ENCODE measurements at regions not wholly inside any gene's neighbourhood (a gene's known extent, or its start where the extent isn't known, plus 50 kb on each side); places are given as distances from the start of the nearest gene placed in this dataset.

DNA sequence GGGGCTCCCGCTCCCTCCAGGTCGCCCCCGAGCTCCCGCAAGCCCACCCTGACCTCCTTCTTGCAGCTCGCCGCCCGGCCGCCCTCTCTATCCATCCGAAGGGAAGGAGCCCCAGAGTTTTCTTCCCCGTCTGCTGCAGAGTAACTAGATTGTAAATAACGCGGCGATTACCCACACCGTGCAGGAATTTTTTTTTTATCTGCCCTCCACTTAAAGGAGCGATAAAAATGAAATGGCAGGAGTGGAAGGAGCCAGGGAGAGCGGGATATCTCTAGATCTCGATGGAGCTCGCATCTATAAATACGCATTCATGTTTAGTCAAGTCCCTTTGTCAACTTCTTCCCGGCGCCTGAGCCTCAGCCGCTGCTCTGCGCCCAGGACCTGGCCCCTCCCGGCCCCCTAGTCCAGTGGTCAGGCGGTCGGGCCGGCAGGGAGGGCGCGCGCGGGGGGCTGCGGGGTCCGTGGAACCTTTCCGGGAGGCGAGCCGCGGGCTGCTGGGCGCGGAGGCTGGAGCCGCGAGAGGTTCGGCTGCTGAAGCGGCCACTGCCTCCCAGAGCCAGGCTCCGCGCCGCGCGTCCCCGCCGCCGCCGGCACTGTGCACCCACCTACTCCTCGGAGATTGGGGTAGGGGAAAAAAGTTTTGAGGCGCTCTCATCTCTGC is 386.0 kb downstream of the BCAT1 start:
- peak in 1 of 2 donors; percentile 74 for DNase-seq (ENCODE audit: low spot score in 2 of 2)
- Histone ChIP-seq H3K27ac (peak overlapping the region; percentile 65 to 94), H3K9me3 (no peaks in the 10 kb centered on the region), H3K4me3 (peak overlapping the region; percentile 71 to 98), H3K36me3 (no peaks in the 10 kb centered on the region), H3K4me1 (peaks cover 0 to 7% of the 10 kb centered on the region in 2 donors), H3K27me3 (no peaks in the 10 kb centered on the region)
- no peak for TF ChIP-seq CTCF (IDR thresholded peaks at IDR 0.05)
- intact Hi-C loops (cut with DNase I), result loop anchor here (2.0 to 5.0 kb wide), 4 partner anchors 34 to 336 kb away; no protein-coding TSS in a partner anchor

GRCh38 chr12:24561882-24562770 is 386.8 kb downstream of the BCAT1 start:
- Histone ChIP-seq H3K27ac (peak overlapping the region; percentile 93 to 94), H3K4me3 (peak overlapping the region; percentile 71 to 98), H3K27me3 (no peaks in the 10 kb centered on the region), H3K36me3 (no peaks in the 10 kb centered on the region), H3K4me1 (peaks cover 0 to 7% of the 10 kb centered on the region in 2 donors), H3K9me3 (no peaks in the 10 kb centered on the region)
- peak in 1 of 2 donors; percentile 86 for DNase-seq (ENCODE audit: low spot score in 2 of 2)
- TF ChIP-seq CTCF (IDR thresholded peaks at IDR 0.05), result no peak
- intact Hi-C loops (cut with DNase I), result loop anchor here (2.0 to 5.0 kb wide), 5 partner anchors 23 to 335 kb away; no protein-coding TSS in a partner anchor

DNA sequence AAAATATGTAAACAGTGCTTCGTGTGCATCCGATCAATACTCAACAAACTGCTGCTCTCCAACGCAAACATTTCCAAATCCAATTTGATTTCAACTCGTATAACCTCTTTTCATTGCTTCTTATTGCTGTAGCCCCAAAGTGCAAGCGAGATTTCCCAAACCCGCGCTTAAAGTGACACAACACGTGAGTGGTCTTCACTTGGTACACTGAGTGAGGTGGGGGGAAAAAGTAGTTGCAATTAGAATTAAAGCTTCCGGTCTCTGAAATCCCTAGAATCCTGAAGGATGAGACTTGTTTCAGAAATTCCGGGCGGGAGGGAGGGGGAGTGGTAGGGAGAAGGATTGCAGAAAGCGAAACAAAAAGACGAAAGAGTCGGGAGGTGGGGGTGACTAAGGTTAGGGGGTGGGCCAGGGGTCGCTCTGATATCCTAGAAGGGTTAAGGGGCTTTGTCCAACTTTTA is 387.5 kb downstream of the BCAT1 start:
- DNase-seq (ENCODE audit: low spot score in 2 of 2), result no peak

GRCh38 chr12:24560831-24561271 is 388.1 kb downstream of the BCAT1 start:
- Histone ChIP-seq H3K27ac (peak overlapping the region; percentile 93 to 94), H3K36me3 (no peaks in the 10 kb centered on the region), H3K9me3 (no peaks in the 10 kb centered on the region), H3K4me1 (peaks cover 0 to 7% of the 10 kb centered on the region in 2 donors), H3K27me3 (no peaks in the 10 kb centered on the region), H3K4me3 (peak overlapping the region; percentile 71 to 98)
- TF ChIP-seq CTCF (IDR thresholded peaks at IDR 0.05), result no peak
- DNase-seq (ENCODE audit: low spot score in 2 of 2), result no peak
- intact Hi-C loops (cut with DNase I), result loop anchor here (2.0 to 5.0 kb wide), 3 partner anchors 22 to 334 kb away; no protein-coding TSS in a partner anchor

More for the DNA sequence above, 387.5 kb downstream of the BCAT1 start:
- intact Hi-C loops (cut with DNase I), result loop anchor here (2.0 to 5.0 kb wide), 3 partner anchors 23 to 334 kb away; no protein-coding TSS in a partner anchor
- no peak for TF ChIP-seq CTCF (IDR thresholded peaks at IDR 0.05)
- Histone ChIP-seq H3K4me1 (peaks cover 0 to 7% of the 10 kb centered on the region in 2 donors), H3K36me3 (no peaks in the 10 kb centered on the region), H3K9me3 (no peaks in the 10 kb centered on the region), H3K4me3 (peak overlapping the region; percentile 71 to 98), H3K27ac (peak overlapping the region; percentile 93 to 94), H3K27me3 (no peaks in the 10 kb centered on the region)

- no peaks in the 10 kb centered on the region for H3K27me3 ChIP-seq
- peak overlapping the region; percentile 93 to 94 for H3K27ac ChIP-seq
- H3K4me3 ChIP-seq, result peak overlapping the region; percentile 71 to 98
- H3K36me3 ChIP-seq, result no peaks in the 10 kb centered on the region
- TF ChIP-seq CTCF (IDR thresholded peaks at IDR 0.05), result no peak
- DNase-seq (ENCODE audit: low spot score in 2 of 2), result no peak
- H3K4me1 ChIP-seq, result peaks cover 0 to 7% of the 10 kb centered on the region in 2 donors
- intact Hi-C loops (cut with DNase I), result loop anchor here (2.0 to 5.0 kb wide), 3 partner anchors 21 to 333 kb away; no protein-coding TSS in a partner anchor
- no peaks in the 10 kb centered on the region for H3K9me3 ChIP-seq
These were observed 388.6 kb downstream of the BCAT1 start for GRCh38 chr12:24560192-24560775.

Measured in ascending aorta (tissue), 2 donors.